Caco-2 (cell line): ENCODE measurements at regions not wholly inside any gene's neighbourhood (a gene's known extent, or its start where the extent isn't known, plus 50 kb on each side); places are given as distances from the start of the nearest gene placed in this dataset.

Experiments
- BruUV-seq: library from RNA; stranded (reverse); fragments of 400-500 nt; replicated peaks from 2 replicates; lab custom pipeline; 2021; lab: Mats Ljungman, UMichigan
- CTCF ChIA-PET: fragments of 300-600 bp; sonication (Branson Sonifier 250); formaldehyde crosslinking; loops from one replicate; lab custom pipeline; 2022; ENCODE audit warnings: antibody characterized with exemption; lab: Charles Lee
- POLR2A ChIA-PET: fragments of 300-600 bp; sonication (Branson Sonifier 250); formaldehyde crosslinking; loops from one replicate; lab custom pipeline; 2022; ENCODE audit warnings: antibody characterized with exemption; lab: Charles Lee
- DNase-seq, 2 experiments: peaks; one replicate each; pipeline versions ENCODE4 v3.0.0 to v3.0.0-alpha.2; 2020 to 2022
- H3K27me3 ChIP-seq: replicated peaks from 2 replicates; pipeline ENCODE4 v1.6.0; 2011; ENCODE audit warnings: low read length; ENCODE audit not compliant: control insufficient read depth, insufficient read depth
- H3K36me3 ChIP-seq: 2 replicates; pipeline ENCODE4 v1.5.1; 2011; ENCODE audit warnings: low read length; ENCODE audit not compliant: control insufficient read depth, insufficient read depth
- H3K4me1 ChIP-seq: fragments of 250-450 bp; sonication (Bioruptor Pico); 2 replicates; pipeline ENCODE4 v1.5.1; 2020; ENCODE audit warnings: mild to moderate bottlenecking
- H3K4me3 ChIP-seq: 2 replicates; pipeline ENCODE4 v1.5.1; 2011; ENCODE audit warnings: low read depth, mild to moderate bottlenecking, control low read depth, low read length
- H3K9me3 ChIP-seq: fragments of 250-450 bp; sonication (Bioruptor Pico); 2 replicates; pipeline ENCODE4 v1.5.1; 2020; ENCODE audit warnings: mild to moderate bottlenecking, moderate library complexity
- H3K27ac Mint-ChIP-seq: one replicate; pipeline ENCODE4 v1.8.0; 2022; ENCODE audit warnings: mixed read lengths; ENCODE audit not compliant: unreplicated experiment
- H3K27me3 Mint-ChIP-seq: one replicate; pipeline ENCODE4 v1.8.0; 2022; ENCODE audit warnings: mixed read lengths; ENCODE audit not compliant: insufficient read depth, unreplicated experiment
- H3K36me3 Mint-ChIP-seq: one replicate; pipeline ENCODE4 v1.8.0; 2022; ENCODE audit warnings: mild to moderate bottlenecking, mixed read lengths; ENCODE audit not compliant: insufficient read depth, unreplicated experiment
- H3K4me1 Mint-ChIP-seq: one replicate; pipeline ENCODE4 v1.8.0; 2022; ENCODE audit warnings: low read depth, mixed read lengths; ENCODE audit not compliant: unreplicated experiment
- H3K4me3 Mint-ChIP-seq: one replicate; pipeline ENCODE4 v1.8.0; 2022; ENCODE audit warnings: mild to moderate bottlenecking, moderate library complexity, mixed read lengths; ENCODE audit not compliant: unreplicated experiment
- H3K9me3 Mint-ChIP-seq: one replicate; pipeline ENCODE4 v1.8.0; 2022; ENCODE audit warnings: mixed read lengths; ENCODE audit not compliant: unreplicated experiment
- intact Hi-C: fragments of 100-400 bp; cut with micrococcal nuclease; formaldehyde crosslinking; loops from one replicate; pipeline ENCODE4 v1.10.0; 2022; ENCODE audit not compliant: unreplicated experiment
- TF ChIP-seq, protein P1 (sequence below), 2 experiments: fragments of 200-600 bp in 1 of 2; IDR thresholded peaks; 1 replicate in 1 of 2; 2 replicates in 1 of 2; pipeline versions ENCODE4 v1.5.1 to v1.8.0; 2011 to 2022; ENCODE audit warnings: antibody characterized with exemption in 1 of 2, control low read depth in 1 of 2, inconsistent platforms in 1 of 2, low read depth in 1 of 2, low read length in 1 of 2, mild to moderate bottlenecking in 1 of 2, moderate library complexity in 1 of 2; ENCODE audit not compliant: insufficient read depth in 1 of 2, severe bottlenecking in 1 of 2, unreplicated experiment in 1 of 2

DNA sequence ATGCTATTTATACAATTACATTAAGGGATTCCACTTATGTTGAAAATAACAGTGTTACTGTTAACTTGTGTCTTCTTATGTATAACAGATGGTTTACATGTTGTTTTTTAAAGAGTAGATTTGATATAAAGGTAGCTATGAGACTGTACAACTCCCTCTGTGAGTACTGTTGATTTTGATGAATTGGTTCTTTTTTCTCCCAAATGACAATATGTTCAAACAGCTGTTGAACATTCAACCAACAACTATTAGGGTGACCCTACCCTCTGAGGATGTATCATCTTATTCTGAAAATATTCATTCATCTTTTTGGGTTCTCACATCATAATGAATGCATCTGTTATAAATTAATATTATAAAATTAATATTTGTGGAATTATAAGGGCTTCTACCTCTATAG lies 456.9 kb upstream of the MGAT4C start:
- CTCF ChIA-PET = no interaction called here
- POLR2A ChIA-PET = no interaction called here
- H3K4me3 ChIP-seq = no peak overlapping the region

DNA sequence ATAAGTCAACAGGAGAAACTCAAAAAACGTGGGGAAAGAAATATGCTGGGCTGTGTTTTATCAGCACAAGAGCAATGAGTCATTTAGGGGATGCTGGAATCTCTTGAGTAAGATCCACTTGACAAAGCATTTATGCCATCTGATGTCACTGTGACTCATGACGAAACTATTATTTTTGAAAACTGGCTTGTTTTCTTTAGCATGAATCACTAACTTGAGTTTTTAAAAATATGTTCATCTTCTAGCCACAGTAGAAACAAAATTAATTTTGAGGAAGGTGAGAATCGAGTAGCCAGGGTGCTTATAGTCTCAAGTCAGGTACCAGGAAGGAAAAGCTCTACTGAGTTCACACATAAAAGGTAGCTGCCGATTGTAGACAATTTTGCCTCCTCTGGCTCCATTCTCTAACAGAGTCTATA lies 456.2 kb upstream of the MGAT4C start:
- Mint-ChIP-seq H3K27ac (peak overlapping the region; percentile 48), H3K36me3 (no peaks in the 10 kb centered on the region), H3K27me3 (no peaks in the 10 kb centered on the region), H3K4me3 (no peak overlapping the region), H3K9me3 (peaks cover 9% of the 10 kb centered on the region), H3K4me1 (peaks cover 6% of the 10 kb centered on the region)
- Histone ChIP-seq H3K4me1 (peaks cover 3% of the 10 kb centered on the region; the same call in 1 of the 2 replicates), H3K4me3 (no peak overlapping the region), H3K9me3 (no peaks in the 10 kb centered on the region), H3K36me3 (no peaks in the 10 kb centered on the region), H3K27me3 (no peaks in the 10 kb centered on the region)
- ChIA-PET CTCF (no interaction called here), POLR2A (no interaction called here)
- TF ChIP-seq, protein P1, sequence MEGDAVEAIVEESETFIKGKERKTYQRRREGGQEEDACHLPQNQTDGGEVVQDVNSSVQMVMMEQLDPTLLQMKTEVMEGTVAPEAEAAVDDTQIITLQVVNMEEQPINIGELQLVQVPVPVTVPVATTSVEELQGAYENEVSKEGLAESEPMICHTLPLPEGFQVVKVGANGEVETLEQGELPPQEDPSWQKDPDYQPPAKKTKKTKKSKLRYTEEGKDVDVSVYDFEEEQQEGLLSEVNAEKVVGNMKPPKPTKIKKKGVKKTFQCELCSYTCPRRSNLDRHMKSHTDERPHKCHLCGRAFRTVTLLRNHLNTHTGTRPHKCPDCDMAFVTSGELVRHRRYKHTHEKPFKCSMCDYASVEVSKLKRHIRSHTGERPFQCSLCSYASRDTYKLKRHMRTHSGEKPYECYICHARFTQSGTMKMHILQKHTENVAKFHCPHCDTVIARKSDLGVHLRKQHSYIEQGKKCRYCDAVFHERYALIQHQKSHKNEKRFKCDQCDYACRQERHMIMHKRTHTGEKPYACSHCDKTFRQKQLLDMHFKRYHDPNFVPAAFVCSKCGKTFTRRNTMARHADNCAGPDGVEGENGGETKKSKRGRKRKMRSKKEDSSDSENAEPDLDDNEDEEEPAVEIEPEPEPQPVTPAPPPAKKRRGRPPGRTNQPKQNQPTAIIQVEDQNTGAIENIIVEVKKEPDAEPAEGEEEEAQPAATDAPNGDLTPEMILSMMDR (IDR thresholded peaks at IDR 0.05; ENCODE audit: insufficient read depth in 1 of 2, low read depth in 1 of 2, low read length in 1 of 2, severe bottlenecking in 1 of 2, unreplicated experiment in 1 of 2) = no peak
- intact Hi-C loops = no loop called here
- peak in 1 of 2 experiments; percentile 2 for DNase-seq
- no TSS peak for BruUV-seq

More for the DNA sequence above, 456.9 kb upstream of the MGAT4C start:
- BruUV-seq = no TSS peak
- Mint-ChIP-seq H3K9me3 (peaks cover 9% of the 10 kb centered on the region), H3K4me1 (peaks cover 6% of the 10 kb centered on the region), H3K27me3 (no peaks in the 10 kb centered on the region), H3K36me3 (no peaks in the 10 kb centered on the region), H3K27ac (no peak overlapping the region), H3K4me3 (no peak overlapping the region)
- H3K4me1 ChIP-seq = peaks cover 3% of the 10 kb centered on the region; the same call in 1 of the 2 replicates
- H3K36me3 ChIP-seq = no peaks in the 10 kb centered on the region
- no peak for DNase-seq
- no peaks in the 10 kb centered on the region for H3K27me3 ChIP-seq
- intact Hi-C loops = no loop called here
- TF ChIP-seq, protein P1 (IDR thresholded peaks at IDR 0.05; ENCODE audit: insufficient read depth in 1 of 2, low read depth in 1 of 2, low read length in 1 of 2, severe bottlenecking in 1 of 2, unreplicated experiment in 1 of 2) = no peak
- no peaks in the 10 kb centered on the region for H3K9me3 ChIP-seq

DNA sequence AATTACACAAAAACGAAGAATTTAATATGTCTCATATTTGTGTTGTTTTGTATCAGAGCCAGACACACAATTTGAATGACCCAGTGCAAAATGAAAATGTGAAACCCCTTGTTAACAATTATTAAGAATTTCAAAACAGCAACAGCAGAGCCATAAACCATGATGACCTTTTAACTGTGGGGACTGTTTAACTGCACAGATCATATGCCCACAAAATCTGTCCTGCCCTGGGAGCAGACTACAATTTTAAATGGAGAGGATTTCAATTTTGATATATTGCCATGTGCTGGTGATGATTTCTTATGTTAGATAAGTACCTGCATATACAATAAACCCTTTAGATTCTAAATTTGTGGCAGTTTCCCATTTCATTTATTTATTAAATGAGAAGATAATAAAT lies 455.5 kb upstream of the MGAT4C start:
- no peaks in the 10 kb centered on the region for H3K36me3 ChIP-seq
- no peaks in the 10 kb centered on the region for H3K27me3 ChIP-seq
- no peak overlapping the region for H3K4me3 ChIP-seq
- Mint-ChIP-seq H3K36me3 (no peaks in the 10 kb centered on the region), H3K4me1 (peaks cover 6% of the 10 kb centered on the region), H3K4me3 (no peak overlapping the region), H3K9me3 (peaks cover 9% of the 10 kb centered on the region), H3K27ac (no peak overlapping the region), H3K27me3 (no peaks in the 10 kb centered on the region)
- POLR2A ChIA-PET = no interaction called here
- DNase-seq = no peak
- TF ChIP-seq, protein P1 (IDR thresholded peaks at IDR 0.05; ENCODE audit: insufficient read depth in 1 of 2, low read depth in 1 of 2, low read length in 1 of 2, severe bottlenecking in 1 of 2, unreplicated experiment in 1 of 2) = no peak
- H3K9me3 ChIP-seq = no peaks in the 10 kb centered on the region
- intact Hi-C loops = no loop called here
- CTCF ChIA-PET = no interaction called here
- peaks cover 3% of the 10 kb centered on the region; the same call in 1 of the 2 replicates for H3K4me1 ChIP-seq
- BruUV-seq = no TSS peak
